SK-N-SH (cell line): ENCODE measurements at regions not wholly inside any gene's neighbourhood (a gene's known extent, or its start where the extent isn't known, plus 50 kb on each side); places are given as distances from the start of the nearest gene placed in this dataset.

Experiments
- CTCF ChIA-PET: fragments of 300-600, 350-600 bp; formaldehyde crosslinking; extraction: SDS; loops from one replicate; lab custom pipeline; 2021; lab: Yijun Ruan, JAX
- POLR2A ChIA-PET: fragments of 350-600 bp; sonication (Branson Sonifier 250); formaldehyde crosslinking; extraction: SDS; loops from one replicate; lab custom pipeline; 2020; ENCODE audit warnings: antibody characterized with exemption, inconsistent platforms; lab: Yijun Ruan, JAX
- DNase-seq: peaks from one replicate; pipeline ENCODE4 v3.0.0; 2012
- H2AFZ ChIP-seq: fragments of 200-600 bp; sonication (generic); 2 replicates; pipeline ENCODE4 v1.8.1; 2016; ENCODE audit warnings: antibody characterized with exemption, mild to moderate bottlenecking, low read depth
- H3F3A ChIP-seq: fragments of 200-600 bp; sonication (generic); replicated peaks from 2 replicates; pipeline ENCODE3; 2016; ENCODE audit warnings: antibody characterized with exemption, mild to moderate bottlenecking; ENCODE audit not compliant: insufficient read depth
- H3K27ac ChIP-seq, 2 experiments: fragments of 200-500 bp in 1 of 2; fragments of 200-600 bp in 1 of 2; sonication (Bioruptor generic) in 1 of 2; sonication (generic), shearing (Covaris generic) in 1 of 2; 2 replicates each; pipeline versions ENCODE4 v1.5.1 to v1.6.1; 2014 to 2016; ENCODE audit warnings: low read depth in 2 of 2, inconsistent platforms in 1 of 2, low read length in 1 of 2, mild to moderate bottlenecking in 1 of 2, mixed read lengths in 1 of 2
- H3K27me3 ChIP-seq: fragments of 200-600 bp; sonication (generic), shearing (Covaris generic); 2 replicates; pipeline ENCODE4 v1.6.1; 2016; ENCODE audit warnings: mixed run types; ENCODE audit not compliant: insufficient read depth
- H3K36me3 ChIP-seq, 2 experiments: fragments of 200-500 bp in 1 of 2; fragments of 200-600 bp in 1 of 2; sonication (Bioruptor generic) in 1 of 2; sonication (generic) in 1 of 2; replicated peaks in 1 of 2; 2 replicates each; pipeline versions ENCODE3 to v1.5.1; 2014 to 2016; ENCODE audit warnings: low read length in 1 of 2, mild to moderate bottlenecking in 1 of 2; ENCODE audit not compliant: insufficient read depth in 2 of 2, control insufficient read depth in 1 of 2
- H3K4me1 ChIP-seq, 2 experiments: fragments of 200-500 bp in 1 of 2; fragments of 200-600 bp in 1 of 2; sonication (Bioruptor generic) in 1 of 2; sonication (generic), shearing (Covaris generic) in 1 of 2; 2 replicates each; pipeline versions ENCODE4 v1.5.1 to v1.6.1; 2014 to 2016; ENCODE audit warnings: low read depth in 1 of 2, low read length in 1 of 2, mixed run types in 1 of 2; ENCODE audit not compliant: insufficient read depth in 2 of 2, control insufficient read depth in 1 of 2
- H3K4me2 ChIP-seq: fragments of 200-600 bp; sonication (generic), shearing (Covaris generic); 2 replicates; pipeline ENCODE4 v1.6.1; 2017; ENCODE audit warnings: mixed run types
- H3K4me3 ChIP-seq, 2 experiments: fragments of 200-500 bp in 1 of 2; fragments of 200-600 bp in 1 of 2; sonication (Bioruptor generic) in 1 of 2; sonication (generic), shearing (Covaris generic) in 1 of 2; 2 replicates each; pipeline versions ENCODE4 v1.5.1 to v1.8.1; 2014 to 2016; ENCODE audit warnings: low read depth in 2 of 2, inconsistent platforms in 1 of 2, low read length in 1 of 2, mild to moderate bottlenecking in 1 of 2, mixed read lengths in 1 of 2, moderate library complexity in 1 of 2
- H3K79me2 ChIP-seq: fragments of 200-600 bp; sonication (generic); 2 replicates; pipeline ENCODE4 v1.8.1; 2017; ENCODE audit warnings: mild to moderate bottlenecking; ENCODE audit not compliant: insufficient read depth
- H3K9ac ChIP-seq: fragments of 200-600 bp; sonication (generic); 2 replicates; pipeline ENCODE4 v1.6.1; 2017; ENCODE audit warnings: mixed run types
- H3K9me2 ChIP-seq: fragments of 200-600 bp; sonication (generic); 2 replicates; pipeline ENCODE4 v1.6.1; 2017; ENCODE audit warnings: mixed run types
- H3K9me3 ChIP-seq: fragments of 200-600 bp; sonication (generic); 2 replicates; pipeline ENCODE4 v1.6.1; 2017; ENCODE audit warnings: mixed run types, mild to moderate bottlenecking, moderate library complexity
- H4K20me1 ChIP-seq: fragments of 200-600 bp; sonication (generic); 2 replicates; pipeline ENCODE4 v1.6.1; 2017; ENCODE audit warnings: mild to moderate bottlenecking, mixed run types; ENCODE audit not compliant: insufficient read depth
- ELF1 ChIP-seq: IDR thresholded peaks from 2 replicates; pipeline ENCODE4 v1.4.0; 2012
- EZH2phosphoT487 ChIP-seq: fragments of 200-600 bp; sonication (generic); IDR thresholded peaks from 2 replicates; pipeline ENCODE4 v1.6.1; 2017; ENCODE audit warnings: low read depth, mixed run types, mild to moderate bottlenecking, antibody characterized with exemption, moderate library complexity, borderline replicate concordance
- FOSL2 ChIP-seq: IDR thresholded peaks from 2 replicates; pipeline ENCODE4 v1.4.0; 2012; ENCODE audit warnings: low read depth, mild to moderate bottlenecking, moderate library complexity, borderline replicate concordance
- FOXM1 ChIP-seq: IDR thresholded peaks from 2 replicates; pipeline ENCODE4 v1.4.0; 2012; ENCODE audit warnings: low read depth, mild to moderate bottlenecking
- GABPA ChIP-seq: IDR thresholded peaks from 2 replicates; pipeline ENCODE4 v1.4.0; 2012; ENCODE audit warnings: low read depth, mild to moderate bottlenecking
- IRF3 ChIP-seq: fragments of 150-350 bp; IDR thresholded peaks from 2 replicates; pipeline ENCODE4 v1.6.1; 2016; ENCODE audit warnings: mild to moderate bottlenecking, low read depth, low read length
- JUND ChIP-seq: IDR thresholded peaks from 2 replicates; pipeline ENCODE4 v1.4.0; 2012
- MXI1 ChIP-seq: IDR thresholded peaks from 2 replicates; pipeline ENCODE4 v1.6.1; 2012; ENCODE audit warnings: mild to moderate bottlenecking, low read depth, low read length, improper control_type of control experiment
- NFIC ChIP-seq: IDR thresholded peaks from 2 replicates; pipeline ENCODE4 v1.4.0; 2012; ENCODE audit warnings: borderline replicate concordance
- NRF1 ChIP-seq: IDR thresholded peaks from 2 replicates; pipeline ENCODE4 v1.6.1; 2012; ENCODE audit warnings: low read depth, mild to moderate bottlenecking, low read length
- POLR2AphosphoS5 ChIP-seq: IDR thresholded peaks from 2 replicates; pipeline ENCODE4 v1.6.1; 2012; ENCODE audit warnings: low read depth, low read length
- RXRA ChIP-seq: IDR thresholded peaks from 2 replicates; pipeline ENCODE4 v1.4.0; 2012; ENCODE audit warnings: low read depth, mild to moderate bottlenecking, borderline replicate concordance
- SMC3 ChIP-seq: IDR thresholded peaks from 2 replicates; pipeline ENCODE4 v1.6.1; 2012; ENCODE audit warnings: low read depth, low read length, improper control_type of control experiment
- USF1 ChIP-seq: IDR thresholded peaks from 2 replicates; pipeline ENCODE4 v1.4.0; 2012; ENCODE audit warnings: low read depth, borderline replicate concordance
- ZBTB33 ChIP-seq: IDR thresholded peaks from 2 replicates; pipeline ENCODE4 v1.4.0; 2012; ENCODE audit warnings: low read depth, borderline replicate concordance
- WGBS: methylation state at CpG from one replicate; pipeline ENCODE4 v1.1.6; 2017; ENCODE audit warnings: low lambda C conversion rate; 5-methylcytosine and 5-hydroxymethylcytosine counted together
- TF ChIP-seq, protein P1 (sequence below): fragments of 200-600 bp; sonication (generic); IDR thresholded peaks from 2 replicates; pipeline ENCODE4 v1.6.1; 2017; ENCODE audit warnings: antibody characterized with exemption, mild to moderate bottlenecking, moderate library complexity

GRCh38 chr16:52872731-52873130 lies 180.0 kb downstream of the CHD9NB start:
- no peak overlapping the region for H3K4me3 ChIP-seq
- H4K20me1 ChIP-seq: no peaks in the 10 kb centered on the region
- no peak overlapping the region for H3K27ac ChIP-seq
- no peak for DNase-seq
- no peaks in the 10 kb centered on the region for H3K9me2 ChIP-seq
- no peak overlapping the region for H2AFZ ChIP-seq
- H3K9me3 ChIP-seq: no peaks in the 10 kb centered on the region
- H3K27me3 ChIP-seq: no peaks in the 10 kb centered on the region
- POLR2A ChIA-PET: no interaction called here
- H3K9ac ChIP-seq: no peak overlapping the region
- no peaks in the 10 kb centered on the region for H3K4me1 ChIP-seq
- TF ChIP-seq ELF1 (no peak), JUND (no peak), ZBTB33 (no peak), GABPA (no peak), POLR2AphosphoS5 (no peak), RXRA (no peak), IRF3 (no peak), NRF1 (no peak), FOSL2 (no peak), MXI1 (no peak), EZH2phosphoT487 (no peak), USF1 (no peak)
- TF ChIP-seq, protein P1, sequence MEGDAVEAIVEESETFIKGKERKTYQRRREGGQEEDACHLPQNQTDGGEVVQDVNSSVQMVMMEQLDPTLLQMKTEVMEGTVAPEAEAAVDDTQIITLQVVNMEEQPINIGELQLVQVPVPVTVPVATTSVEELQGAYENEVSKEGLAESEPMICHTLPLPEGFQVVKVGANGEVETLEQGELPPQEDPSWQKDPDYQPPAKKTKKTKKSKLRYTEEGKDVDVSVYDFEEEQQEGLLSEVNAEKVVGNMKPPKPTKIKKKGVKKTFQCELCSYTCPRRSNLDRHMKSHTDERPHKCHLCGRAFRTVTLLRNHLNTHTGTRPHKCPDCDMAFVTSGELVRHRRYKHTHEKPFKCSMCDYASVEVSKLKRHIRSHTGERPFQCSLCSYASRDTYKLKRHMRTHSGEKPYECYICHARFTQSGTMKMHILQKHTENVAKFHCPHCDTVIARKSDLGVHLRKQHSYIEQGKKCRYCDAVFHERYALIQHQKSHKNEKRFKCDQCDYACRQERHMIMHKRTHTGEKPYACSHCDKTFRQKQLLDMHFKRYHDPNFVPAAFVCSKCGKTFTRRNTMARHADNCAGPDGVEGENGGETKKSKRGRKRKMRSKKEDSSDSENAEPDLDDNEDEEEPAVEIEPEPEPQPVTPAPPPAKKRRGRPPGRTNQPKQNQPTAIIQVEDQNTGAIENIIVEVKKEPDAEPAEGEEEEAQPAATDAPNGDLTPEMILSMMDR: no peak
- H3K36me3 ChIP-seq: no peaks in the 10 kb centered on the region
- no peak overlapping the region for H3K4me2 ChIP-seq
- CTCF ChIA-PET: interaction anchor here (1.1 to 1.3 kb wide), 2 partner anchors 40 to 150 kb away, joined by 3 to 6 read pairs; no protein-coding TSS in a partner anchor
- WGBS: 57% methylated on average over 7 of the region's 7 CpGs
- H3F3A ChIP-seq: no peaks in the 10 kb centered on the region
- H3K79me2 ChIP-seq: no peaks in the 10 kb centered on the region

- CTCF ChIA-PET: interaction anchor here (1.2 kb wide), 1 partner anchor 10 kb away, joined by 3 read pairs; no protein-coding TSS in a partner anchor
- no peak for DNase-seq
Measured at GRCh38 chr16:52871481-52871880, 181.2 kb downstream of the CHD9NB start.

More at GRCh38 chr16:52871481-52871880, 181.2 kb downstream of the CHD9NB start:
- TF ChIP-seq USF1 (no peak), NFIC (no peak), SMC3 (no peak), FOXM1 (no peak), ZBTB33 (no peak)
- TF ChIP-seq, protein P1: no peak
- Histone ChIP-seq H4K20me1 (no peaks in the 10 kb centered on the region), H3K79me2 (no peaks in the 10 kb centered on the region), H3K36me3 (no peaks in the 10 kb centered on the region), H3K9me3 (no peaks in the 10 kb centered on the region), H3F3A (no peaks in the 10 kb centered on the region), H2AFZ (no peak overlapping the region), H3K27ac (no peak overlapping the region), H3K9me2 (no peaks in the 10 kb centered on the region), H3K9ac (no peak overlapping the region), H3K4me2 (no peak overlapping the region), H3K4me1 (no peaks in the 10 kb centered on the region), H3K4me3 (no peak overlapping the region), H3K27me3 (no peaks in the 10 kb centered on the region)
- POLR2A ChIA-PET: no interaction called here
